AG20443 (cell line): ENCODE measurements at regions not wholly inside any gene's neighbourhood (a gene's known extent, or its start where the extent isn't known, plus 50 kb on each side); places are given as distances from the start of the nearest gene placed in this dataset.
"Not testable (repeated sequence)": the region's sequence is repeated elsewhere in the genome, so short reads cannot be mapped to it uniquely, and the experiment has no call there.

Source experiments
- DNase-seq: peaks from one replicate; pipeline ENCODE4 v3.0.0; 2012; ENCODE audit warnings: low spot score, mixed read lengths

DNA sequence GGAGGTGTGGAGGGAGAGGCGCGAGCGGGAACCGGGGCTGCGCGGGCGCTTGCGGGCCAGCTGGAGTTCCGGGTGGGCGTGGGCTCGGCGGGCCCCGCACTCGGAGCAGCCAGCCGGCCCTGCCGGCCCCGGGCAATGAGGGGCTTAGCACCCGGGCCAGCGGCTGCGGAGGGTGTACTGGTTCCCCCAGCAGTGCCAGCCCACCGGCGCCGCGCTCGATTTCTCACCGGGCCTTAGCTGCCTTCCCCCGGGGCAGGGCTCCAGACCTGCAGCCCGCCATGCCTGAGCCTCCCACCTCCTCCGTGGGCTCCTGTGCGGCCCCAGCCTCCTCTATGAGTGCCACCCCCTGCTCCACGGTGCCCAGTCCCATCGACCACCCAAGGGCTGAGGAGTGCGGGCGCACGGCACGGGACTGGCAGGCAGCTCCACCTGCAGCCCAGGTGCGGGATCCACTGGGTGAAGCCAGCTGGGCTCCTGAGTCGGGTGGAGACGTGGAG lies 141.4 kb downstream of the SPRY1 start:
- DNase-seq, result not testable (repeated sequence)

DNA sequence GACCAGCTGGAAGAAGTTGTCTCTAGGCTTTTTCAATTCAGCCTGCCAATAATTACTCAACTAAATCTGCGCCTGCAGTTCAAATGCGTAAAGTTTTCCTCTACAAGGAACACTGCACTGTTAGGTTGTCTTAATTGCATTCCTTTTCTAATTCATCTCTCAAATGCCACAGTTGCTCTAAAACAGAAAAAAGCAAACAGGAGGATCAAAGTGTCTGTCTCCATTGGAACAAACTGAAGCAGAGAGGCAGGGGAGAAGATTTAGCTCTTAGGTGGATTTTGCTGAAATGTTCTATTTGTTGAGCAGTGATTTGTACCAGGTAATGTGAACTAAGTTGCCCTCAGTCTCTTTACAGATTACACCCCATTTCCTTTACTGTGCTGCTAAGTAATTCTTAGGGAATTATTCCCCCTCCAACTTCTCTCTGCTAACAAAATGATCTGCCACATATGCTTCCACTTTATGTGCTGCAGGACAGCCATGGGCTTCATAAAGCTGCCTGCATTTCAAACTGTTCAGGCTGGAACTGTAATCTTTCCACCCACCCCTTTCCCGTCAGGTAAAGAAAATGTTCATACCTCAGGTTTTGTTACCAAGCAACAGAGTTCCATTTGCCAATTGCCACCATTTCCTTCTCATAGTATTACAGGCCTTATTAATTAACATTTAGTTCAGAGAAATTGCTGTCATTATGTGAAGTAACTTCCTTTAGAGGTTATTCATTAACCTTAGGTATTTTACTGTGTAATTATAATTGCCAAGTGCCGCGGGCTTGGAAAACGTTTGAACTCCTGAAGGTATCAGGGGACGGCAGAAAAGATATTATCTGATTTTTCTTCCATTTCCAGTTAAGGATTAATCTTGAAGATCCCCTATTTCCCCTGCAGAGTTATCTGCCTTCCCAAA lies 149.3 kb downstream of the SPRY1 start:
- no peak for DNase-seq

DNA sequence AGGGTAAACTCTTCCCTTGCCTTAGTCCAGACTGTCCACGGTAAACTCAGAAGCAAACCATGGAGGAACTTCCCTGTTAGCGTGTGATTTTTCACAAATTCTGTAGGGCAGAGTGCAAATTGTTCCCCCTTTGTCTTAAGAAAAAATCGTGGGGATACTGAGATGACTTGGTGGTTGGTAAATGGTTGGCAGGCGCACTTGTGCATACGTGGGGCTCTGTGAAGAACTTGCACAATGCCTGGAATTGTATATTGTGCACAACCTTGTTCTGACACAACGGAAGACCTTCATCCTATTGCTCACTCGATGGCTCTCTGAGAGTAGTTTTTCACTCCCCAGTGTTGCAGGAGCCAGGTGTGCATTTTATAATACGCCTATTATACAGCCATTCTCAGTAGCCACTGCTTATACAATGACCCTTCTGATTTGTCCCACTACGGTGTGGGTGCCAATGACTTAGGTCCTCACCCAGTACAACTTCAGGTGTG lies 150.0 kb downstream of the SPRY1 start:
- no peak for DNase-seq

DNA sequence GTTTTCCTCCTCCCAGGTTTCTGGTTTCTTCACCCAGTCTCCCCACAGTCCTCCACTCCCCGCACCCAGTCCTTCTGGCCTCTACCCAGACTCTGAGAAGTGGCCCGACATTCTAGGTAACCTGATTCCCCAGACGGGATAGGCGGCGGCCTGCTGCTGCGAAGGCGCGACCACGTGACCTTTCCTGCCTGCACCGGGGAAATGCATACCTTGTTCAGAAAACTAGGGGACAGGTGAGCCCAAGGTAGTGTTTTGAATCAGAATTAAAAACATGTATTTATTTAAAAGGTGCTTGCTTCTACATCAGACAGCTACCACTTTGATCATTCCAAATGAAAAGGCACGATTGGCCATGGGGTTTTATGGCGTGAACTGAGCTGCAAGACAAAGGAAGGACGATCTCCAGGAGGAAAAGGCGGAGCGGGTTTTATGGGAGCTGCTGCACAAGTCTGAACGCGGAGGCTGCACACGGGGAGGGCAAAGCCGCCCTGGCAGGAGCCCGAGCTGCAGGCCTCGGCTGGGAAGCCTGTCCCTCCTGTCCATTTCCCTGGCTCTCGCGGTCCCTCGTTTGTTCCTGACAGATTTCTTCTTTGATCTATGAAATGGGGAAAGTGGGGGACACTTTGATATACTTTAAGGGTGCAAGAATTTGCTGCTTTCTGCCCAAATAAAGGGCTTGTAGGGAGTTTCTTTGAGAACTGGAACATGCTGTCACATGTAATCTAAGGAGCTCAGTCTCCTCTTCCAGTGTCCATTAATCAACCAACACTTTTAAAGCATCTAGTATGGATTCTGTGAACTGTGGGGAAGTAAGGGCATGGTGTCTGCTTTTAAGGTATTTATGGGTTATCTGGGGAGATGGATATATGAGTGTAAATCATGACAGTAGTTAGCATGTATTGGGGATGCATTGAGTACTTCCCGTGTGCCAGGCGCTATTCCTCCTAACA lies 150.9 kb downstream of the SPRY1 start:
- no peak for DNase-seq

DNA sequence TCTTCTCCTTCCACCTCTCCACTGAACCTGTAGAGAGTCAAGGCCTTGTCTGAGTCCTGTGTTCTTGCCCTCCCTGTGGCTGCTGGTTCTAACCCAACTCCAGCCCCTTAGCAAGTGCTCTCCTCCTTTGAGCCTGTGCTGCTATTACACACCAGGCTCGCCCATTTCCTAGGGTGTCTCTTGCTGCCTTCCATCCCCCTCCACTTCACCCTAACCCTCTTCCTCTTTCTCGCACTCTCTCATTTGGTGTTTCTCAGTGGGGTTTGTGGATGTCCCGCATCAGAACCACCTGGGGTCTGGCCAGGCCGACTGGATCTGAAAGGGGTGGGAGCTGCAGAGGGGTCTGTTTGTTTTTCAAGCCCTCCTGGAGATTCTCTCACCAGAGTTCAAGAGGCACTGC lies 156.7 kb downstream of the SPRY1 start:
- no peak for DNase-seq

DNA sequence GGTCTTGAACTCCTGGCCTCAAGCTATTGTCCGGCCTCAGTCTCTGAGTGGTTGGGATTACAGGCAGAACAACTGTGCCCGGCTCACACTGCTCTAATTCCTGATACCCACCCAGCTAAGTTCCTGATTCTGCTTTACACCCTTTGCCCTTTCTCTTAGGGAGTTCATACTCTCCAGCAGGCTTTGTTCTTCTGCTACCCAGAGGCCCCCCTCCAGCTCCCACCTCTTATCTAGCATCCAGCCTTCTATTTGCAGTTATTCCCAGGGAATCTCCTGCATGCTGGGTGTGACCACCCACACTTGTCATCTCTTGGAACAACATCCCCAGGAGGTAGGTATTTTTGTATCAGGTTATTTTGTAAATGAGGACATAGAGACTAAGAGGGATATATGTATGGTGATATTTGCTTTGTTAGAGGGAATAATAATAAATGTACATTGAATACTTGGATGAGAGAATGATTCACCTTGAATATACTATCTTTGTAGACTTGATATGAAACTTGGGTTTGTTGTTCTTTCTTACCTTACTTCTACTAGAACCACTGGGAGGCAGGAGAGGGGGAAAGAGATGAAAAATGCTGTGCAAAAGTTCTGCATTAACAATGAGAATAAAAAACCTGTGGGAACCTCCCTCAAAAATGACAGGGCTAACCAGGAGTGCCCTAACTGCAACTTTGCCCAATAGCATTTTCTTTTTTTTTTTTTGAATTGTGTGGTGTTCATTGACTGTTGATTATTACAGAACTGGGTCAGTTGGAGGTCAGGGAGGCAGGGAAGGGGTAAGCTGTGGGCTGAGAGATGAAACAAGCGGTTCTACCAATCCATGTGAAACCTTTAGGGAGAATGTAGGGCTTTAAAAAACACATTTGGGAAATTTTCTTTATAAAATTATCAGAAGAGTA lies 157.4 kb downstream of the SPRY1 start:
- DNase-seq, result no peak

DNA sequence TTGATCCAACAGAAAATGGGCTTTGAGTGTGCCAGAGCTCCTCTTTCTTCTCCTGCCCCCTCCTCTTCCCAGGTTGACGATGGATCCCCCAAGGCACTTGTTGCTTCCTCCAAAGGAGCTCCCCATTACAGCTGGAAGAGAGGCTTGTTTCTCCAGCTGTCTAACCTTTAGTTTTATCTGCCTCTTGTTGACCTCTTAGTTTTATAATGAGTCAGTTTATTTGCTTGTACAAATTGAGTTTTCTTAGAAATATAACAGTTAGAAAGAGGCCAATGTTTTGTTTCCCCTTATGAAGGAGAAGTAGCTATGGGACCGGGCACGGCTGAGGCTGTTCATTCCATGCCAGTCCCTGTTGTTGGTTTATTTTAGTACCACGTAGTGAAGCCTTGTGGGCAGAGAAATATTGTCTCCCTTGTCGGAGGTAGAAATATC lies 158.2 kb downstream of the SPRY1 start:
- DNase-seq, result no peak

DNA sequence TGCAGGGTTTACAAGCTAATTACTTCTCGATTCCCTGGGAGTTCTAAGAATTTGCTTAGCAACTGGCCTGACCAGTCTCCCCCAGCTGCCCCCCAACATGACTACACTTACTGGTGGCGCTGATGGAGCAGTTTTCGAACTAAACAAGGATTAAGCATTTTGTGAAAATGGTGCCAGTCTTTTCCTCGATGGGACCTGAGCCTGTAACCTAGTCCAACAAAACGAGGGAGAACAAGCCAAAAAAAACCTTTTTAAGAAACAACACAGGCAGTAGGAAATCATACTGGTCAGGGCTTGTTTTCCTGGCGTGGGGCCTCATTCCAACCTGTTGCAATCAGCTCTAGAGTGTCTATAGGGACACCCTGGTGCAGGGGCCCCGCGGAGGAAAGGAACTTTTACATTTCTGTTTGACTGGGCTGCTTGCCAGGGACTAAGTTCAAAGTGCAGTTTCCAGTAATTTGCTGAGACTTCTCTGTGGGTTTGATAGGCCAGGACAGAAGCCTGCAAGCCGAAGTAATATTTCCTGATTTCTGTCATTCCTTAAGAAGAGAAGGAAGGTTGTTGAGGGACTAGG lies 158.7 kb downstream of the SPRY1 start:
- peak; percentile 21 for DNase-seq

DNA sequence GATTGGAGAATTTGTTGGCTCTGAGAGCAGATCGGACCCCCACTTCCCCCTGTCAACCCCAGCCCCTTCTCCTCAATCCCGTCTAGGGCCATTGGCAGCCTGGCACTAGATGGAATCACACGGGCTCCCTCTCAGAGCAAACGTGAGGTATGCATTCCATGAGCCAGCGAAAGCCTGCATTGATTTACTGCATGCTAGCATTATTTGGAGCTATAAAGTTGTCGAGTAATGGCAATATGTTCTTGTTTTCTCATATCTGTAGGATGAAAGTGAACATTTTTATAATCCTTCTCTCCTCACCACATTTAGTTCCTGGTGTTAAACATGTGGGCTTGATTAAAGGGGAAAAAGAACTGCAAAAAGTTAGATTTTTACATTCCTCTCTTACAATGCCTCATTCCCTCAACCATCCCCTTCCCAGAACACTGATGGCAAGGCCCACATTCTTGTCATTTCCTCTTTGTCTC lies 159.2 kb downstream of the SPRY1 start:
- DNase-seq, result peak; percentile 35

DNA sequence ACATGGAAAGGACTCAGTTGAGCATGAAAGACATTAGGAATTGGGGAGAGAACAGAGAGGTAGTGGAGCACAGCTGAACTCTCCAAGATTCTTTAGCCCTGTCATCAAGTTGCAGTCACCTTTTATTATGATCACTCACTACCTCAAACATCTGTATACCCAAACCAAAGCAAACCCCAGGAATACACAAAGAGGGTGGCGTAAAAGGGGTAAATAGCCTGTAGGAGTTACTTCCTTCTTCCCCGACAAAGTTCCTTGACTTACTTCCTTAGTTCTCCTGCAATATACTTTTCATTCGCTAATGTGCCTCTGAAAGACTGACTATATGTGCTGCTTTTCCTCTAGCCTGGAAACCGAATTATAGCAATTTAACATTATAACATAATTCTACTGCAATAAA lies 159.9 kb downstream of the SPRY1 start:
- DNase-seq, result no peak

DNA sequence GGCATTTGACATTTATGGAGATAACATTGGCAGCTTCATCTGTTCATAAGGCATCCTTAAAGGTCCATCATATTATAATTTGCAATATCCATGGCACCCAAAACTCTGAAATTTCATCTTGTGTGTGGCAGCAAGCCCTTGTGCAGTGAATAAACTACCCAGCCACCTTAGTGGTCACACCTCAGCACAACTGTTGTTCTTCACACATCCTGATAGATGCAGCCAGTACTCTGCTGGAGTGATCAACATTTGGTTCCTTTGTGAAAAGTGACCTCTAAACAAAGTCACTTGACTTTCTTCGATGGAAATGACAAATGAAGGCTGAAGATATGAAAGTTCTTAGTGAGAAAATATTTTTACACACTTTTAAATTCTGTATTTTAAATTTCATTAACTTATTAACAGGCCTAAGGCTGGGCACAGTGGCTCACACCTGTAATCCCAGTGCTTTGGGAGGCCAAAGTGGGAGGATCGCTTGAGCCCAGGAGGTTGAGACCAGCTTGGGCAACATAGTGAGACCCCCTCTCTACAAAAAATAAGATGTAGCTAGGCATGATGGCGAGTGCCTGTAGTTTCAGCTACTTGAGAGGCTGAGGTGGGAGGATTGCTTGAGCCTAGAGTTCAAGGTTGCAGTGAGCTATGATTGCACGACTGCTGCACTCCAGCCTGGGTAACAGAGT lies 161.4 kb downstream of the SPRY1 start:
- no peak for DNase-seq

DNA sequence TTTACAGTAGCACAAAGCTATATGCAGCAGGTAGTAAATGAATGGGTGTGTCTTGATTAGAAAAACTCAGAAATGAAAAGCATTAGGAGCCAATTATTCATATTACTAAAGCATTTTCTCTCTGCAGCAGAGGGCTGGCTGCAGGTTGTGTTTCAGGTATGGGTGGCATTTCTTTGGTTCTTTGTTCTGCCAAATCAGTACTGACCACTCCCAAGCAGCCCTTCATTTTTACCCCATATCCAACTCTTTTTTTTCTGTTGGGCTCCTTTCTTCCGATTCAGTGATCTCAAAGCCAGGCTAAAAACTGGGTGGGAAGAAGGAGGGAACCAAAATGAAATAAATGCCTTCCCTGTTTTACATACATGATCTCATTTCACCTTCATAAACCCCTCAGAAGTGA lies 162.3 kb downstream of the SPRY1 start:
- DNase-seq, result no peak

DNA sequence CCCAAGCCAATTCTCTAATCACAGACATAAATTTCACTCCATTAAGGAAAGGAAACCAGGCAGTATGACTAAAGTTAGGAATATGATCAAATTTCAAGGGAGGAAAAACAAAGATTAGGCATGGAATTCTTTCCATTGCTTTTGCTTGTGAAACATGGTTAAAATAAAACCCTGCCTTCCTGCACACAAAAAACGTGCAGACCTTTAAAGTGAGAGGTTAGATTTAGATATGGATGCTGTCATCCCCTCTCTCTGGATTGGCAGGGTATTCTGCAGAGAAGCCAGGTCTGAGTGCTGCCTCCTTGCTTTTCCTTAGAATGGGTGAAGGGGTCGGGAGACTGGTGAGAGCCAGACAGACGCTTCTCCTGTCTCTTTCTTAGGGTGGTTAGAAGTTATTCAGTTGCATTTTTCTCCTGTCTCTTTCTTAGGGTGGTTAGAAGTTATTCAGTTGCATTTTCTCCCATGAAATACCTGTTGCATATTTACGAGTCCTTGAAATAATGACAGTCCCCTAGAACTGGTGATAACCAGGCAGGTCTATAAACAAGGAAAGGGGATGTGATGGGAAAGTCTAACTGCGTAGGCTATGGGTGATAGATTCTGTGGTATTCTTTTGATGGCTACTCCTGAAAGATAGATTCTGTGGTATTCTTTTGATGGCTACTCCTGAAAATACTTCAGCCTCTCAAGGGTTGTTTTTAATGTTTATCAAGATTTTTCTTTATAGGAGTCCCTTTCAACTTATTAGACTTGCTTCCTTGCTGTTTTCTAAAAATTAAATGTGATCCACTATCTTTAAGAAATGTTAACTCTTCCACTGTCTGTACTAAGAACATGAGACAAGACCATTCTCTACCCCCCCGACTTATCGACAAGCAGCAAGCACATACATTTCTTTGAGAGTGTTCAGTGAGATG lies 163.6 kb downstream of the SPRY1 start:
- DNase-seq, result peak; percentile 14

DNA sequence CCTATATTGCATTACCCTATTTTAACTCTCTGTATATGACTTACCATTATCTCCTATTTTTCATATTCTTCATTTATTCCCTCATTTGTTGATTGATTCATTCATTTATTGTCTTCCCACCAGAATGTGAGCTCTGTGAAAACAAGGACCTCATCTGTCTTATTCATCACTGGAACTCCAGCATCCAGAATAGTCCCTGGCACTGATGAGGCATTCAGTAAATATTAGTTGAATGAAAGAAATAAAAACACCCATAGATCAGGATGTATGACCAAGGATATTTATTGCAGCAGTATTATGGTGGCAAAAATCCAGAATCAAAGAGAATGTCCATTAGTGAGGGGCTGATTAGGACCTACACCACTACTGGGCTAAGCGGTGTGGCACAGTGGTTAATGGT lies 164.9 kb downstream of the SPRY1 start:
- no peak for DNase-seq

DNA sequence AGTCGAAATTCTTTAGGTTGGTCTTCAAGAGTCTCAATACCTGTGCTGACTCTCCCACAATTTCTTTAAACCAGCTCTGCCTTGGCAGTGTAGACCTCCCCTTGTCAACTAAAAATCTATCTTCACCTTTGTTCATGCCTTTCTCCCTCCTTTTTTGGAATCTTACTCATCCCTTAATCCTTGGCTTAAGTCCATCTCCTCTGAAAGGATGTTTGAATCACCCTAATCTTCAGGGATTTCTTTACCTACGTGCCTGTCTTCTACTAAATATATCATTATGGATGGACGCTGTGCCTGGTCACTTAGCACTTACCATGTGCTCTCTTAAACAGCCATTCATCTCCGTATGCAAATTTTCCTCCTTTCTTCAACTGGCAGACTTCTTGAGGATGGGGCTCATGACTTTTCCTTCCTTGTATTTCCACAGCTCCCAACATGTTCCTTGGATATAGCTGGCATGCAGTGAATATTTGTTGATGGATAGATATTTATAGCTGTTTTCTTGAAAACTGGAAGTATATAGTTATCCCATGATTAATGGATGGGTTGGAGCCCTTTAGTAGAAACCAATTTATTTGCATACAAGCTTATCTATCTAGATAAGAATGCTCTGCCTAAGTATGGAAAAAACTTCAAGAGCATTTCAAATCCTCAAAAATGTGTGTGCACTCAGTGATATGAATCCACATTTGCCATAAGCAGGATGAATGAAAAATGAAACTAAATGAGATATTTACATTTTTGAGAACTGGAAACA lies 166.6 kb downstream of the SPRY1 start:
- DNase-seq, result no peak

DNA sequence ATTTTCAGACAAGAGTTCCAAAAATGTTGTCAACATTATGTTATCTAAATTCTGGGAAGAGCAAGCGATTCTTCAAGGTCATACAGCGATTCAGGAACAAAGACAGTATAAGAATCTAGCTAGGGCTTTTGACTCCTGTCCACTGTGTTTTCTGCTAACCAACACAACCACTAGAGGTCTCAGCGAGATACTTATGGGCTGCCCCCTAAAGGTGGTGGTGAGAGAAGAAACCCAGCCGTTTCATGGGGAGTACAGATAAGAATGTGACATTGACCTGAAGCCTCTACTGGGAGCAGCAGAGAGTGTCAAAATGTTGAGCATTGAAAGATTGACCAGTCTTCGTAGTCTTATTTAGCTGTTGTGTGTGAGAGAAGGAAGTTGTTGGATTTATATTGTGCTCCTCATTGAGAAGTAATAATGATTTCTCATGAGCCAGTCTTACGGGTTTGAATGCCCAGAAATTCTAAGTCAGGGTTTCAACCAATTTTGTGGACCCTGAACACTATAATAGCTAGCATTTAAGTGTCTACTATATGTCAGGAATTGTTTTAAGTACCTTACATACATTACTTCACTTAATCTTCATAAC lies 168.3 kb downstream of the SPRY1 start:
- DNase-seq, result peak; percentile 79

DNA sequence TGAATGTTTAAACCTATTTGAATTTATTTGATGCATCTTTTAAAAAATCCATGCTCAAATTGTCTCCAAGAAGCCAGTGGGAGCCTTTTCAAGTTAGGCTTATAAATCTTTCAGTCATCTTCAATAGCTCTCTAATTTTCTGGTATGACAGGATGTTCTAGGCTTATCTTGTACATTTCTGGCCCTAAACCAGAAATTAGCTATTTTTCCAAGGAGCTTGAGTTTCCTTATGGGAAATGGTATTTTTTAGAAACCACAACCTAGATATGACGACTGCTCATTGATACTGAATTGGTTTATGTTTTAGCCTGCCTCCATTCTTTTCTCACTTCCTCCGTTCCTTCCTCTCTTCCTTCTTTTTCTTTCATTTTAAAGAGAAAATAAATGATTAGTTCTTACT lies 172.3 kb downstream of the SPRY1 start:
- no peak for DNase-seq

DNA sequence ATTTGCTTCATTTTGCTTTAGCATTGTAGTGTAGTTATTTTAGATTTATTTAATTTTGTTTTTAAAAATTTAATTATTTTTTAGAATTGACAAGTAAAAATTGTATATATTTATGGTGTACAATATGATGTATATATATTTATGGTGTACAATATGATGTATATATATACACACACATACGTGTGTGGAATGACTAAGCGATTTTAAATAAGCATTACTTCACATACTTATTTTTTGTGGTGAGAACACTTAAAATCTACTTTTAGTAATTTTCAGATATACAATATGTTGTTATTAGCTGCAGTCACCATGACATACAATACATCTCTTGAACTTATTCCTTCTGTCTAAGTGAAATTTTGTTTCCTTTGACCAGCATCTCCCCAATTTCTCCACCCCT lies 172.9 kb downstream of the SPRY1 start:
- no peak for DNase-seq
